NCI-H345 treated with DMSO at 0.1 percent for 48 hours (cell line): ENCODE measurements at regions not wholly inside any gene's neighbourhood (a gene's known extent, or its start where the extent isn't known, plus 50 kb on each side); places are given as distances from the start of the nearest gene placed in this dataset.

ENCODE experiments used
- DNase-seq: peaks from one replicate; lab custom pipeline; 2025; ENCODE audit not compliant: unreplicated experiment; lab: John Stamatoyannopoulos, UW

DNA sequence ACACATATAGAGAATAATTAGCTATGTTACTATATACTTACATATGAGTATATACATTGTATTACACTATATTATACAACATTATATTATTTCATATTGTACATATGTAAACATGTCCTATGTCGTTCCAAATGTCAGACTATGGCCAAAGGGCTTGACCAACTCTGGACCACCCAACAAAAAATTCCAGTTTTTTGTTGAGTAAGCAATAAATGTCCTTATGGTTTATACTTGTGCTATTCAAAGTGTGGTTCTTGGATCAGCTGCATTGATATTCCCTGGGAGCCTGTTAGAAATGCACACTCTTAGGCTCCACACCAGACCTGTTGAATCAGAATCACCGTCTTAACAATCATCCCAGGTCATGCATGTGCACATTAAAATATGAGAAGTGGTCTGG, 225.4 kb upstream of the ZFP64 start:
- no peak for DNase-seq

- no peak for DNase-seq
Observed at GRCh38 chr20:52411611-52412010, 220.0 kb upstream of the ZFP64 start.

GRCh38 chr20:52410731-52411234, 219.2 kb upstream of the ZFP64 start:
- no peak for DNase-seq

DNA sequence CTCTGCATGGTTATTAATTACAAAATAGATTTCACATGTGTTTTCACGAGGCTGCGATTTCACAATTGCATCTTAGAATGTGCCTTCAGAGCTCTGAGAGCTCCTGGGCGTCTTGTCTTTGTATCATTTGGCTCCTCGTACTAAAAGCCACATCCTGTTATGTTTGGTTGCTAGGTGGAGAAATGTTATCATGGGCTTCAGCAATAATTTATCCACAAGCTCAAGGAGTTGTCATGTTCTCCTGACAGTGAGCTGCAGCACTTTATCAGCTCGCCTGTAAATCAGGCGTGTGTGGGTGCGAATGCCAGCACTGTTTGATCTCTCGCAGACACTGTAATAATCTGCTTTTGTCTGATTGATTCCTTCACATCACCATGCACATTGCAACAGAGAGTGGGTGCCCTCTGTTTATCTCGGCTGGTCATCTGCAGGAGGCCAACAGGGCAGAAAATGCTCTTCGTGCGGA, 218.6 kb upstream of the ZFP64 start:
- no peak for DNase-seq

GRCh38 chr20:52405986-52406385, 214.4 kb upstream of the ZFP64 start:
- no peak for DNase-seq

- DNase-seq: no peak
Observed at GRCh38 chr20:52405417-52405816, 213.8 kb upstream of the ZFP64 start.

DNA sequence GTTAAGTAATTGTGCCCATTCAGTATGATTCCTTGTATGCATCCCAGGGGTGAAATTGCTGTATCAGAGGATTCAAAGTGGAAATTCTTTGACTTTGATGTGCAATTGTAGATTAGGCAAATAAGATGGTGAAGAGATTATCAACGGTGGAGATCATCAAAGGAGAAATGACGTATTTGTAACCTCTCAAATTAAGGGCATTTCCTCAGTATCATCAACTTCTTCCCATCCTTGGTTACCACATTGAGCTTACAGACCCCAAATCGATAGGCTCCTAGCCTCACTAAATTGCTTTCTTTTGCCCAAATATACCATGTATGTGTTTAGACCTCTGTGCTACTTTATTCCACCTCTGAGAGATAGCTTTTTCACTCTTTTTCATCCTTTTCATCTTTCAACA, 213.1 kb upstream of the ZFP64 start:
- DNase-seq: no peak

DNA sequence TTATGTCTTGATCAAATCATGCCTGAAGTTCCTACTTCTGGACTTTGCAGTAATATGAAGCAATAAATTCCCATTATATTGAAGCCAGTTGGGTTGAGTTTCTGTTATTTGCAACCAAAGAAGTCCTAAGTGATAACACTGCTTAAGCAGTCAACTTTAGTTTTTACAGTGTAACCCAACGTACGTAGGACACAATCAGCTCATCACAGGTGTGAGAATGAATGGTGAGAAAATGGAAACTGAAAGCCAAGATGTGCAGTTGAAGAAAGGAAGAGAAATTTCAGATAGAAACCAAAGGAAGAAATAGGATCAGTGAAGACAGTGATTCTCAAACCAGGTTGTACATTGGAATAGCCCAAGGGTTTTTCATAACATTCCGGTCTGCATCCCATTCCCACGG, 211.4 kb upstream of the ZFP64 start:
- DNase-seq: no peak

- no peak for DNase-seq
Observed at GRCh38 chr20:52402514-52402913, 210.9 kb upstream of the ZFP64 start.

DNA sequence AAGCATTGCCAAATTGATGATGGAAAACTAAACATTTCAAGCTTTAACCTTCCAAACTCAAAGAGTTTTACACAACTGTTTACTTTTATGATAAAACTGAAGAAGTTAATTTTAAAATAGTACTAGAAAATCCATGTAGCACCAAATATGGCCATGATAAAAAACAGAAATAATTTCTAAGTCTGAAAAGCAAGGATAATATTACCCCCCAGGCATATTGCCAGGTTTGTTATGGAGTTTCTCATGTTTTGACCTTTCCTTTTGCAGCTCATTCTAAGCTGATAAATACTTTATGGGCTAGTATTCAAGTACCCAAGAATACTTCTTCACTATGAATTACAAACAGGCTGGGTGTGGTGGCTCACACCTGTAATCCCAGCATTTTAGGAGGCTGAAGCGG, 209.9 kb upstream of the ZFP64 start:
- DNase-seq: no peak

GRCh38 chr20:52399352-52399751, 207.8 kb upstream of the ZFP64 start:
- DNase-seq: no peak

DNA sequence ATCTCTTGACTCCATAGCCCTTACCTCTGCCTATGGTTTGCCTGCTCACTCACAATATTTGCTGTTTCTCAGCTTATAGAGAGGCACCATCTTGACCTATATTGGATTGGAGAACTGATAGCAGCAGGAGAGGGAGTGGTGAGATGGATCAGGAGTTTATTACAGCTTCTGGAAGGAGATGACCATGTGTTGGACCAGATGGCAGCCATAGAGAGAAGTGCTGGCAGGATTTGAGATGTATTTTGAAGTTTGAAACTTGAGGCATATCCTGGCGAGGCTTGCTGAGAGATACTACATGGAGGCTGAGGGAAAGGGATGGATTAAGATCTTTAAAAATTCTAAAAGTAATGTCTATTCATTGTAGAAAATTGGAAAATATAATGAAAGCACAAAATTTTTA, 198.0 kb upstream of the ZFP64 start:
- DNase-seq: no peak

DNA sequence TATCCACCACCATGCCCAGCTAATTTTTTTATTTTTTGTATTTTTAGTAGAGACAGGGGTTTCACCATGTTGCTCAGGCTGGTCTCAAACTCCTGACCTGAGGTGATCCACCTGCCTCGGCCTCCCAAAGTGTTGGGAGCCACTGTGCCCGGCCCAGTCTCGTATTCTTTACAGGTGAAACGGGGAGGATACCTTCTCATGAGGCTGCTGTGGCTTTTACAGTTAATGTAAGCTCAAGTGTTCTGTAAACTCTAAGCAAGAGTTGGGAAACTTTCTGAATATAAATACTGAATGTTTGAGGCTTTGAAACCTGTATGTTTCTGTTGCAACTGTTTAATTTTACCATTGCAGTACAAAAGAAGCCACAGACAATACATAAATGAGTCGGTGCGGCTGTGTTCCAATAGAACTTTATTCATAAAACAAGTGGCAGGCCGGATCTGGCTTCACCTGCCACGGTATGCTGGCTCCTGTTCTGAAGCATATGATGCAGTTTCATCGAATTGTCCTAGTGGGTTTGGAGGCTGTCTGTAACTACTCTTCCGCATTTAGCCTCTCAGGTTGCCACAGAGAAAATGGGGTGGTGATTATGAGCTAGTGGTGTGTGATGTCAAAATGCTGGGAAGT, 192.5 kb upstream of the ZFP64 start:
- no peak for DNase-seq

- no peak for DNase-seq
Observed at GRCh38 chr20:52382933-52383332, 191.4 kb upstream of the ZFP64 start.

- DNase-seq: no peak
Observed at GRCh38 chr20:52379723-52380336, 188.3 kb upstream of the ZFP64 start.

- no peak for DNase-seq
Observed at GRCh38 chr20:52372169-52372568, 180.6 kb upstream of the ZFP64 start.

DNA sequence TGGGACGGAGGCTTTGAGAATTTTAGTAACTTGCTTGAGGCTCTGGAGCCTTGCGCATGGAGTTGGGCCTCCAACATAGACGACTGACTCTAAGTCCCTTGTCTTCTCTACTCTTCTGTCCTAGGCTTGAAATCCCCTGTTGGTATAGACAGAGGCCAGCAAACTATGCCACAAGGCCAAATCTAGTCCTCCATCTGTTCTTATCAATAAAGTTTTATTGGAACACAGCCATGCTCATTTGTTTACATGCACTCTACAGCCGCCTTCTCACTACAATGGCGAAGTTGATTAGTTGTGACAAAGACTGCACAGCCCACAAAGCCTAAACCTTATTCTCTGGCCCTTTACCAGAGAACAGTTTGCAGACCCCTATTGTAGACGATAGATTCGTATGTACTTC, 174.1 kb upstream of the ZFP64 start:
- DNase-seq: no peak

GRCh38 chr20:52364405-52364804, 172.8 kb upstream of the ZFP64 start:
- DNase-seq: no peak

DNA sequence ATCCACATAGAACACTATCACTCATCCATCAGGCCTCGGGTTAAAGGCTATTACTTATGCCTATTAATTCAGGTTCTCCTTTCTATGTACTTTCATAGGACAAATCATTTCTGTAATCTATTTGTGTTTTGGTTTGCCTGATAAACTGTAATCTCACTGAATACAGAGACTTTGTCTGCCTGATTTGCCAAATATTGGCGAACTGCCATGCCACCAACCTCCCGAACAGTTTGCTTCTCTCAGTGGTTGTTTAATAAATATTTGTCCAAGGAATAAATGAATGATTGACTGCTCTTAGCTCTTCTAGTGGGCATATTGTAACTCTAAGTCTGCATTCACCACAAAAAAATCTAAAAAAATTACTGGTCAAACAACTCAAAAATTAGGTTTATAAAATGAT, 170.1 kb upstream of the ZFP64 start:
- no peak for DNase-seq

DNA sequence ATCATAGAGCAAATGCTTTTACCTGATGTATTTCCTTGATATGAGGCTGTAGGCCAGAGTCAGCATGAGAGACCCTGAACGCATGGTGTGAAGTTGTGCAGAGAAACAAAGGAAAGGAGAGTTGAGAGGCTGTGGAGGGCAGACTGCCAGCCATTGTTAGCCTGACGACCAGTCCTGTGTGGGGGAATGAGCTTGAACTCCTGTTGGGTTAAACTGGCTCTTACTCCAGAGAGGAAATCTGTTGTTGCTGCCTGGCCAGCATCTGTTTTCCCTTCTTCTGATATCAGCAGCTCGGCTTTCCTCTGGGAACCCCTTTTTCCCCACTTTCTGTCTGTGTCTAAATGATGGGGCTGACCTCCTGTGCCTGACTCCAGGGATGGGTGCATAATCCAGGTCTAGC, 158.2 kb upstream of the ZFP64 start:
- no peak for DNase-seq

DNA sequence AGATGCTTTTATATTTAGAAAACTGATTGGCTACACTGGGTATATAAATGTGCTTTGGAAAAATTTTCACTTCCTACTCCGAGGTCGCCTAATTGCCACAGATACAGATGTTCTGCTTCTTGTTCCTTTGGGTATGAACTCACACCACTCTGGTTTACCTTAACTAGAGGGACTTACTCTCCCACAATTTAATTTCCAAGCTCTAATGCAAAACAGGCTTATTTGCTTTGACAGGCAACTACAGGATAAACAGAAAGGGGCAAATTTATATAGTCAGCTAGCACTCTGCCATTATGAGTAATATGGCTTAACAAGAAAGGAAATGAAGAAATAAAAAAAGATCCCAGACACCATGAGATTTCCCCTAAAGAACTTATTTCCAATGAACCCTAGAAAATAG, 156.9 kb upstream of the ZFP64 start:
- no peak for DNase-seq

GRCh38 chr20:52346797-52347196, 155.2 kb upstream of the ZFP64 start:
- no peak for DNase-seq

GRCh38 chr20:52342913-52343312, 151.3 kb upstream of the ZFP64 start:
- DNase-seq: no peak
